Neuron (in vitro differentiated cells): ENCODE measurements at regions not wholly inside any gene's neighbourhood (a gene's known extent, or its start where the extent isn't known, plus 50 kb on each side); places are given as distances from the start of the nearest gene placed in this dataset.
"Not testable (repeated sequence)": the region's sequence is repeated elsewhere in the genome, so short reads cannot be mapped to it uniquely, and the experiment has no call there.

Experiments used
- H2AFZ ChIP-seq: one replicate; pipeline ENCODE4 v1.6.1; 2013; ENCODE audit warnings: low read depth, mild to moderate bottlenecking, inconsistent platforms, low read length, moderate library complexity
- H3K27me3 ChIP-seq: one replicate; pipeline ENCODE4 v1.6.1; 2013; ENCODE audit warnings: low read length; ENCODE audit not compliant: insufficient read depth
- H3K36me3 ChIP-seq: one replicate; pipeline ENCODE4 v1.6.1; 2013; ENCODE audit warnings: low read length; ENCODE audit not compliant: insufficient read depth
- H3K4me1 ChIP-seq: one replicate; pipeline ENCODE4 v1.6.1; 2013; ENCODE audit warnings: low read length; ENCODE audit not compliant: insufficient read depth
- H3K4me3 ChIP-seq: 2 replicates; pipeline ENCODE4 v1.5.1; 2013; ENCODE audit warnings: mild to moderate bottlenecking, low read length, moderate library complexity
- H3K9me3 ChIP-seq: one replicate; pipeline ENCODE4 v1.6.1; 2013; ENCODE audit warnings: low read length

GRCh38 chr6:115064680-115065079, 721.9 kb upstream of the HS3ST5 start:
- Histone ChIP-seq H3K27me3 (no peaks in the 10 kb centered on the region), H3K9me3 (no peaks in the 10 kb centered on the region), H3K4me1 (no peaks in the 10 kb centered on the region), H2AFZ (no peak overlapping the region), H3K36me3 (no peaks in the 10 kb centered on the region), H3K4me3 (no peak overlapping the region)

- Histone ChIP-seq H3K4me1 (no peaks in the 10 kb centered on the region), H2AFZ (no peak overlapping the region), H3K4me3 (no peak overlapping the region), H3K27me3 (no peaks in the 10 kb centered on the region), H3K36me3 (no peaks in the 10 kb centered on the region), H3K9me3 (no peaks in the 10 kb centered on the region)
These were observed 717.8 kb upstream of the HS3ST5 start for GRCh38 chr6:115060581-115060980.

- Histone ChIP-seq H2AFZ (no peak overlapping the region), H3K9me3 (no peaks in the 10 kb centered on the region), H3K27me3 (no peaks in the 10 kb centered on the region), H3K36me3 (no peaks in the 10 kb centered on the region), H3K4me1 (no peaks in the 10 kb centered on the region), H3K4me3 (no peak overlapping the region)
These were observed 715.8 kb upstream of the HS3ST5 start for GRCh38 chr6:115058414-115059211.

GRCh38 chr6:115055579-115055978, 712.8 kb upstream of the HS3ST5 start:
- Histone ChIP-seq H3K27me3 (no peaks in the 10 kb centered on the region), H3K9me3 (no peaks in the 10 kb centered on the region), H3K4me3 (no peak overlapping the region), H3K36me3 (no peaks in the 10 kb centered on the region), H3K4me1 (no peaks in the 10 kb centered on the region), H2AFZ (no peak overlapping the region)

GRCh38 chr6:115054242-115054641, 711.4 kb upstream of the HS3ST5 start:
- not testable (repeated sequence) for H3K36me3 ChIP-seq, H3K9me3 ChIP-seq, H3K4me1 ChIP-seq, H3K27me3 ChIP-seq, H3K4me3 ChIP-seq, H2AFZ ChIP-seq

- H2AFZ ChIP-seq, result no peak overlapping the region
- no peaks in the 10 kb centered on the region for H3K9me3 ChIP-seq
- H3K4me3 ChIP-seq, result no peak overlapping the region
- no peaks in the 10 kb centered on the region for H3K36me3 ChIP-seq
- H3K4me1 ChIP-seq, result no peaks in the 10 kb centered on the region
- no peaks in the 10 kb centered on the region for H3K27me3 ChIP-seq
These were observed 710.5 kb upstream of the HS3ST5 start for GRCh38 chr6:115053169-115053860.

GRCh38 chr6:115016593-115016992, 673.8 kb upstream of the HS3ST5 start:
- H2AFZ ChIP-seq, result no peak overlapping the region
- H3K4me1 ChIP-seq, result no peaks in the 10 kb centered on the region
- no peaks in the 10 kb centered on the region for H3K9me3 ChIP-seq
- no peaks in the 10 kb centered on the region for H3K27me3 ChIP-seq
- H3K4me3 ChIP-seq, result no peak overlapping the region
- no peaks in the 10 kb centered on the region for H3K36me3 ChIP-seq

- no peak overlapping the region for H3K4me3 ChIP-seq
- no peak overlapping the region for H2AFZ ChIP-seq
- no peaks in the 10 kb centered on the region for H3K9me3 ChIP-seq
- no peaks in the 10 kb centered on the region for H3K27me3 ChIP-seq
- H3K36me3 ChIP-seq, result no peaks in the 10 kb centered on the region
- no peaks in the 10 kb centered on the region for H3K4me1 ChIP-seq
These were observed 662.2 kb upstream of the HS3ST5 start for GRCh38 chr6:115004982-115005381.

GRCh38 chr6:115004204-115004603, 661.4 kb upstream of the HS3ST5 start:
- H3K4me3 ChIP-seq, result no peak overlapping the region
- no peaks in the 10 kb centered on the region for H3K4me1 ChIP-seq
- no peaks in the 10 kb centered on the region for H3K36me3 ChIP-seq
- no peak overlapping the region for H2AFZ ChIP-seq
- no peaks in the 10 kb centered on the region for H3K9me3 ChIP-seq
- H3K27me3 ChIP-seq, result no peaks in the 10 kb centered on the region

- no peaks in the 10 kb centered on the region for H3K9me3 ChIP-seq
- no peaks in the 10 kb centered on the region for H3K27me3 ChIP-seq
- H3K4me1 ChIP-seq, result no peaks in the 10 kb centered on the region
- no peaks in the 10 kb centered on the region for H3K36me3 ChIP-seq
- H3K4me3 ChIP-seq, result no peak overlapping the region
- H2AFZ ChIP-seq, result no peak overlapping the region
These were observed 659.0 kb upstream of the HS3ST5 start for GRCh38 chr6:115001731-115002350.

GRCh38 chr6:115000736-115001135, 657.9 kb upstream of the HS3ST5 start:
- Histone ChIP-seq H3K4me1 (no peaks in the 10 kb centered on the region), H3K27me3 (no peaks in the 10 kb centered on the region), H3K4me3 (no peak overlapping the region), H3K36me3 (no peaks in the 10 kb centered on the region), H2AFZ (no peak overlapping the region), H3K9me3 (no peaks in the 10 kb centered on the region)

- Histone ChIP-seq H3K9me3 (no peaks in the 10 kb centered on the region), H3K4me1 (no peaks in the 10 kb centered on the region), H3K36me3 (no peaks in the 10 kb centered on the region), H3K4me3 (no peak overlapping the region), H3K27me3 (no peaks in the 10 kb centered on the region), H2AFZ (no peak overlapping the region)
These were observed 655.7 kb upstream of the HS3ST5 start for GRCh38 chr6:114998492-114998891.

- H3K36me3 ChIP-seq, result no peaks in the 10 kb centered on the region
- no peak overlapping the region for H2AFZ ChIP-seq
- no peaks in the 10 kb centered on the region for H3K4me1 ChIP-seq
- H3K4me3 ChIP-seq, result no peak overlapping the region
- no peaks in the 10 kb centered on the region for H3K9me3 ChIP-seq
- H3K27me3 ChIP-seq, result no peaks in the 10 kb centered on the region
These were observed 655.0 kb upstream of the HS3ST5 start for GRCh38 chr6:114997813-114998292.
